GM18498 (cell line): ENCODE measurements at regions not wholly inside any gene's neighbourhood (a gene's known extent, or its start where the extent isn't known, plus 50 kb on each side); places are given as distances from the start of the nearest gene placed in this dataset.

ENCODE experiments used
- ATAC-seq: cut with Tn5 transposase; IDR thresholded peaks from one replicate; pipeline ENCODE4 v1.9.1; 2021; ENCODE audit warnings: mild to moderate bottlenecking, moderate library complexity; ENCODE audit not compliant: unreplicated experiment

DNA sequence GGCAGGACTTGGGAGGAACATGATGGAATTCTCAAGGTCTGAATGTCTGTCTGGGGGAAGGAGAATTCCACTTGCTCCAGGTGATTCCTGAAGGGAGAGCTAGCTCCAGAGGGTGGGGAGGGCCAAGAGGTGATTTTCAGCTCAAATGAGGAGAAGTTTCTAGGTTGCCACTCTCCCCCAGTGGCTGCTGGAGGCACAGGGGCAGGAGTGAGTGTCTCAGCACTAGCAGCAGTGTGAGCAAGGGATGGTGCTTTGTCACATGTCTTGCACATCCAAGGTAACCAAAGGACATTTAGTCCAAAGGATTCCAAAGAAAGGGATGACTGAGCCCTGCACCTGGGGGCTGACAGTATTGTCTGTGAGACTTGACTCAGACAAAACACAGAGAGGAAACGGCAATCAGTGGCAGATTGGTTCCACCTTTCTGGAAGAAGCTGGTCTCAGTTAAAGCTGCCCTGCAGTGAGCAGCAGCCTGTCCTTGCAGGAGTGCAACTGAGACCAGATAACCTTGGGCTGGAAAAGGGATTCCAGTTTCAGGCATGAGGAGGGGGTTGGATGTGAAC lies 51.2 kb upstream of the PCBD1 start:
- no peak for ATAC-seq

DNA sequence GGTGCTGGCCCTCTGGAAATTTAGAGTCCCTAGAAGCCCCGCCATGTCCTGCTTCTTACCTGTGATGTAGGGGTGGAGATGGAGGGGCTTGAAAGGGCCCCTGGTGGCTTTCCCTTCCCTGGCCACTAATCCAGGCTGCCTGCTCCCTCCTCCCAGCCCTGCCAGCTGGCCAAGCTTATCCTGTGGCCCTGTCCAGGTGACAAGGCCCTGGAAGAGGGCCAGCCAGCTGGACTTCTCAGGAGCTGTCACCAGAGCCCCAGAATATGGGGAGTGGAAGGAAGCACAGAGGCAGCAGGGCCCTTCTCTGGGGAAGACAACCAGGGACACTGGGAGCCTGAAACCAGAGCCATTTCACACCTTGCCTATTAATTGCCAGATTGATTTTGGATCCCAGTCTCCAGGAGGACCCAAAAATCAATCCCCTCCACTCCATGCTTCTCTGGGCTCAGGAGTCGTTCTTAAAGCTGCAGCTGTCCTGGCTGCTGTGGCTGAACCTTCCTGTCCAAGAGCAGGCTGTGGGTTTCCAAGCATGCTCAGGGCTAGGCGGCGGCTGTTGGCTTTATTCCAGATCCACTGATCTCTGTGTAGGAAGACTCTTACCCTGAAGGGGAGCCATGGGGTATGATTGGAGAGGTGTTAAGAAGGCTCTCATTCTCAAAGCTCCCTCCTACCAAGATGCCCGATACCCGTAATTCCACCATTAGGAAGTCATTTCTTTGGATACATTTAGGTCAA lies 52.6 kb upstream of the PCBD1 start:
- ATAC-seq: no peak

DNA sequence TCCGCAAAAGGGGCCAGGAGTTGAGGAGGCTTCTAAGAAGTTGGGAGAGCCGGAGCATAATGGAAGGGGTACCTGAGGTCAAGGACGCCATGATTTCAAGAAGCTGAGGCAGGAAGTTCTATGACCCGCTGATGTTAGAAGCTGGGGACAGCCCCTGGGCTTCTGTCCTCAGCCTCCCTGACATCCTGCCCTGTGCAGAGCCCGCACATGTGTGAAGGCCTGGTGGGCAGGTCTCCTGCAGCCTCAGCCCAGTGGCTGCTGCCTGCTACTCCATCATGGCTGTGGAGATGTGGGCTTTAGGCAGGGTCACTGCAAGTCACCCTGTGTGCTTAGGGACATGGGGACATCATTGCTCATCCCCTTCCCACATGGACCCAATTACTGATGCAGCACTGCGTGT lies 53.8 kb upstream of the PCBD1 start:
- ATAC-seq: no peak

DNA sequence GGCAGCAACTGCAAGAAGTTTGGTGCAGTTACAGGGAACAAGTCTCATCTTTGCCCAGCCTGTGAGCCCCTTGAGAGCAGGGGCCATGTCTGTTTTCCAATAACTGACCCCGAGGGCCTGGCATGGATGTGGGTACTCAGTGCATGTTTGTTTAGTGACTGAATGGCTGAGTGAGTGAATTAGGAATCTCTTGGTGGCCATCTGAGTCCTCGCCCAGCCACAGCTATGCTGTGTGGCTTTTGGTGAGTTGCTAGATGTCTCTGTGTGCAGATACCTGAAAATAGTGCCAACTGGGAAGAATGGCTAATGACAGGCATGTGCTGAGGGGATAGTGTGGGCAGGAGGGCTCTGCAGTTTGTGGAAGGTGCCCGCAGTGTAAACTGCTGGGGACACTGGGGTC lies 54.4 kb upstream of the PCBD1 start:
- no peak for ATAC-seq

DNA sequence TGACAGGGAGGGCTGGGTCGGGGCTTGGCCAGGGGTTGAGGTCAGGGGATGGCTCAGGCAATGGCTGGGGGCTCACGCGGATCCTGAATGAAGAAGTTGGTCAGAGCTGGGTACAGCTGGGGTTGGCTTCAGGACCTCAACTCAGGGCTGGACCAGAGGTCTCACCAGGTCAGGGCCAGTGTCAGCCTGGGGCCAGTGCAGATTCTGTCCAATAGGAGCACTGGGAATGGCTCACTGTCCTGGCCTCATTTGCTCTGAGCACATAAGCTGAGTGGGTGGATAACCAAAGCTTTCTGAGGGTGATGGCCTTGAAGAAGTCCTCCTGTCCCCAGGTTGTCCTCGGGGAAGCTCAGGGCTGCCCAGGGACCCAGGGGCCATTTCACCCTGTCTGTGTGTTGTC lies 54.9 kb upstream of the PCBD1 start:
- ATAC-seq: no peak

- ATAC-seq: no peak
These were observed 55.6 kb upstream of the PCBD1 start for GRCh38 chr10:70943841-70944466.

- no peak for ATAC-seq
These were observed 61.7 kb upstream of the PCBD1 start for GRCh38 chr10:70950037-70950436.

DNA sequence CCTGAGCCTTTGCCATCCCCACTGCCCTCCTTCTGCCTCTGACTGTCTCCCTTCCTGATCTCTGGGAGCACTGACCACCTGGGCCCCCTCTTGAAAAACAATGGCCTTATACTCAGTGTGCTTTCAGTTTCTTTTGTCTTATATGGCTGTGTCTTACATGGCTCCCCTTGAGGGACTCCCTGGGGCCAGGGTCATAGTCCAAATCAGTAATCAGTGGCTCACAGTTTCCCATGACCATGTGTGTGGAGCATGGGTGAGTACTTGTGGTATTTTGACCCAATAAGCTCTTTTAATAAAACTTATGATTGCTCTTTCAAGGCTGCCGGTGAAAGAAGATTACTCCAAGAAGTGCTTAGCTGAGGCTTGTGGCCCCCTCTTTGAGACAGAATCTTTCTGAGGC lies 62.4 kb upstream of the PCBD1 start:
- ATAC-seq: no peak

GRCh38 chr10:70952401-70952800 lies 64.0 kb upstream of the PCBD1 start:
- no peak for ATAC-seq

- ATAC-seq: no peak
These were observed 64.6 kb upstream of the PCBD1 start for GRCh38 chr10:70952921-70953320.

GRCh38 chr10:70954381-70955176 lies 66.2 kb upstream of the PCBD1 start:
- no peak for ATAC-seq

GRCh38 chr10:70956029-70956759 lies 67.8 kb upstream of the PCBD1 start:
- ATAC-seq: no peak

GRCh38 chr10:70958396-70958795 lies 70.0 kb upstream of the PCBD1 start:
- ATAC-seq: no peak

DNA sequence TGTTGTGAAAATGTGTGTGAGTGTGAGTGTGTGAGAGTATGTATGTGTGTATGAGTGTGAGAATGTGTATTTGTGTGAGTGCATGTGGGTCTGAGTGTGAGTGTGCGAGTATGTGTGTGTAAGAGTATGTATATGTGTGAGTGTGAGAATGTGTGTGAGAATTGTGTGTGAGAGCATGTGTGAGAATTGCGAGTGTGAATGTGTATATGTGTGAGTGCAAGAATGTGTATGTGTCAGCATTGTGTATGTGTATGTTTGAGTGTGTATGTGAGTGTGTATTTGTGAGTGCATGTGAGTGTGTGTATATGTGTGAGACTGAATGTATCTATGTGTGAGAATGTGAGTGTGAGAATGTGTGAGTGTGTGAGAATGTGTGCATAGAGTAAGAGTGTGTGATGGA lies 72.0 kb upstream of the PCBD1 start:
- ATAC-seq: no peak

DNA sequence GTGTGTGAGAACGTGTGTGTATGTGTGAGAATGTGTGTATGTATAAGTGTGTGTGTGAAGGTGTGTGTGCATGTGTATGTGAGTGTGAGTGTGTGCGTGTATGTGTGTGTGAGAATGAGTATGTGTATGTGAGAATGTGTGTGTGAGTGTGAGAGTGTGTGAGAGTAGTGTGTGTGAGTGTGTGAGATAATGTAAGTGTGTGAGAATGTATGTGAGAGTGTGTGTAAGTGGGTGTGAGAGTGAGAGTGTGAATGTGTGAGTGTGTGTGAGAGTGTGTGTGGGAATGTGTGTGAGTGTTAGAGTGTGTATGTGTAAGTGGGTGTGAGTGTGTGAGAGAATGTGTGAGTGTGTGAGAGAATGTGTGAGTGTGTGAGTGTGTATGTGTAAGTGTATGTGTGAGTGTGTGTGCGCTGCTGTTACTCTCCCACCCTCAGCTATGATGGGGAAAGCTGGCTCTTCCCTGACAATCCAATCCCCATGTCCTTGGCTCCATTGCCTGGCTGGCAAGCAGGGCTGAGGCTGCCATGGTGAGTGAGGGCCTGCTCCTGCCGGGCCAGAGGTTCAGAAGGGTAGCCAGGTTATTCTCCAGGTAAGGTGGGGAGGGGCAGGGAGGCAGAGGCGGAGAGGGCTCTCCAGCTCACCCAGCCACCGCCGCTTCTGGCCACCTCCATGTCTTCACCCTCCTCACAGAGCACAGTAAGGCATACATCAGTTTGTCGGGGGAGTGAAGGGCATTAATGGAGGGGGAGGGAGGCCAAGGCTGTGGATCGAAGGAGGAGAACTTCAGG lies 72.6 kb upstream of the PCBD1 start:
- ATAC-seq: no peak

GRCh38 chr10:70962686-70963085 lies 74.3 kb upstream of the PCBD1 start:
- no peak for ATAC-seq

DNA sequence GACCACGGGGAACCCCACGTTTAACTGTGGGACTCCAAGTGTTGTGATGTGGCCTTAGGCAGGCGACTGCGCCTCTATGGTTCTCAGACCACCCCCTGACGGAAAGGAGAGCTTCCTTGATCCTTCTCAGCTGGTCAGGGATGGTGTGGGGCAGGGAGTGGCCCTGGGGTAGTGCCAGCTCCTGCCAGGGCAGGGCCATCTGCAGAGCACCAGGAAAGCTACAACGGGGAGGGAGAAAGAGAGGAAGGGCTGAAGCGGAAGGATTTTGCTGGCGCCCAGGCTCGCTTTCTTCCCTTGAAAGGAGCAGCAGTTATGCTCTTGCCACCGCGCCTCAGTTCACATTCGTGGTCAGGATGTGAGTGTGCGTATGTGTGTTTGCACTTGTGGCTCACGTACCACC lies 74.9 kb upstream of the PCBD1 start:
- no peak for ATAC-seq

DNA sequence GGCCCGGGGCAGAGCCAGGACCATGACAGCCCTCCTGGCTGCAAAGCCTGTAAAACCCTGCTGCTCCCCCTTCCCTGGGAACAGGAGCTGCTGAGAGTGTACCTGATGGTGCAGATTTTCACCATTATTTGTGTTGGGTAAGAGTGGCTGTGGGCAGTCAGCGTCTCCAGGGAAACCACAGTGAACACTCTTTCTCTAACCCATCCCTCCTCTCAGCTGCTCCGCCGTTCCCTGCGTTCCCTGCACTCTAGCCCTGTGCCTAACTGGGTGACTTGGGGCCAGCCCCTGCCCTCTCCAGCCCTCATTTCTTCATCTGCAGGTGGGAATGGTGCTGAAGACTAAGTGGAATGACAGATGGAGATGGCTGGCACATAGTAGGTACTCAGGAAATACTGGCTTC lies 75.9 kb upstream of the PCBD1 start:
- ATAC-seq: no peak

DNA sequence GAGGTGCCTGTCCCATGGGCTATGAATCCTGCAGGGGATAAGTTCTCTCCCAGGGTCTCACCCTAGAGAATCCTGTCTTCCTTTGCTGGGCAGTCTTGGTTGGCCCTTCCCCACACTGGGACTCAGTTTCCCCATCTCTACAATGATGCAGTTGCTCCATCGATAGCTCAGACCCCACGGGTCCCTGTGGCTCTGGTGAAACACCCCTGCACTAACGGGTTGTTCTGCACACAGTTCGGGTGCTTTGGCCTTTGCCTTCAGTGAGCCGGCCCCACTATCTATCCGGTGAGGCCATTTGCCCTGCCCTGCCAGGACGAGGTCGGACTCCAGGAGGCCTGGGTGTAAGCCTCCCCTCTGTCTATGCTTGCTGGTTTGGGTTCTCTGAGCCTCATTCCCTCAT lies 76.5 kb upstream of the PCBD1 start:
- no peak for ATAC-seq

GRCh38 chr10:70965566-70965965 lies 77.2 kb upstream of the PCBD1 start:
- no peak for ATAC-seq
